ENCODE measurements at regions not wholly inside any gene's neighbourhood (a gene's known extent, or its start where the extent isn't known, plus 50 kb on each side); places are given as distances from the start of the nearest gene placed in this dataset.

DNA sequence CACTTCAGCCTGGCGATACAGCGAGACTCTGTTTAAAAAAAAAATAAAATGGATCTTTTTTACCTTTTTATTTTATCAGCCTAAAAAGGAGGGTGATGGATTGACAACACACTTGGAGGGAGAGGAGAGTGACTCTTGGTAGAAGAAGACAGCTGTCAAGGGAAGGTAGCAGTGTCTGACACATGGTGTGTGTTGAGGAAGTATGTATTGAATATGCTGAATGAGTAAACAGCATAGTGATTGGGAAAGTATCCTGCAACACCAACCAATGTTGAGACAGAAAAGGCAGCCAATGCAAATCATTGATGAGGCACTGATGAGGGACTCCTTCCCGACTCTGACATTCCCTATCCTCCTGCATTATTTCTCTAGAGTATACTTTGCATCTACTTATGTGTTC lies 306.4 kb downstream of the LPIN1 start:
- dilution Hi-C loops (cut with MboI; ENCODE audit: extremely low pct_ligation_motif_present, low sequenced_read_pairs), result no loop called here
- Histone ChIP-seq H3K27me3 (ENCODE audit: control insufficient read depth, extremely low read depth, insufficient read depth, low read length) (peaks cover 7% of the 10 kb centered on the region), H4K20me1 (ENCODE audit: control insufficient read depth, extremely low read depth, insufficient read depth, low read length) (no peaks in the 10 kb centered on the region), H3K9me1 (ENCODE audit: control insufficient read depth, extremely low read depth, insufficient read depth, low read length) (no peaks in the 10 kb centered on the region), H3K4me1 (ENCODE audit: control insufficient read depth, extremely low read depth, insufficient read depth, low read length) (no peaks in the 10 kb centered on the region), H3K9ac (ENCODE audit: control insufficient read depth, extremely low read depth, insufficient read depth, low read length) (no peak overlapping the region), H3K4me2 (ENCODE audit: control insufficient read depth, extremely low read depth, insufficient read depth, low read depth, low read length) (no peak overlapping the region), H3K4me3 (ENCODE audit: control insufficient read depth in 2 of 3, extremely low read depth in 1 of 3, insufficient read depth in 2 of 3, low read depth in 1 of 3, low read length in 3 of 3) (no peak overlapping the region), H3K36me3 (ENCODE audit: control insufficient read depth in 2 of 2, extremely low read depth in 1 of 2, insufficient read depth in 2 of 2, low read length in 2 of 2) (no peaks in the 10 kb centered on the region), H2AFZ (ENCODE audit: control insufficient read depth, low read length) (no peak overlapping the region), H3K9me3 (ENCODE audit: control insufficient read depth, low read depth, low read length) (no peaks in the 10 kb centered on the region), H3K79me2 (ENCODE audit: control insufficient read depth, insufficient read depth, low read length) (no peaks in the 10 kb centered on the region), H3K27ac (ENCODE audit: control insufficient read depth, insufficient read depth, low read length) (no peak overlapping the region)
- FAIRE-seq, result no peak
- DNase-seq (ENCODE audit: low read depth, low spot score), result no peak
- TF ChIP-seq, protein P1, sequence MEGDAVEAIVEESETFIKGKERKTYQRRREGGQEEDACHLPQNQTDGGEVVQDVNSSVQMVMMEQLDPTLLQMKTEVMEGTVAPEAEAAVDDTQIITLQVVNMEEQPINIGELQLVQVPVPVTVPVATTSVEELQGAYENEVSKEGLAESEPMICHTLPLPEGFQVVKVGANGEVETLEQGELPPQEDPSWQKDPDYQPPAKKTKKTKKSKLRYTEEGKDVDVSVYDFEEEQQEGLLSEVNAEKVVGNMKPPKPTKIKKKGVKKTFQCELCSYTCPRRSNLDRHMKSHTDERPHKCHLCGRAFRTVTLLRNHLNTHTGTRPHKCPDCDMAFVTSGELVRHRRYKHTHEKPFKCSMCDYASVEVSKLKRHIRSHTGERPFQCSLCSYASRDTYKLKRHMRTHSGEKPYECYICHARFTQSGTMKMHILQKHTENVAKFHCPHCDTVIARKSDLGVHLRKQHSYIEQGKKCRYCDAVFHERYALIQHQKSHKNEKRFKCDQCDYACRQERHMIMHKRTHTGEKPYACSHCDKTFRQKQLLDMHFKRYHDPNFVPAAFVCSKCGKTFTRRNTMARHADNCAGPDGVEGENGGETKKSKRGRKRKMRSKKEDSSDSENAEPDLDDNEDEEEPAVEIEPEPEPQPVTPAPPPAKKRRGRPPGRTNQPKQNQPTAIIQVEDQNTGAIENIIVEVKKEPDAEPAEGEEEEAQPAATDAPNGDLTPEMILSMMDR (optimal IDR thresholded peaks at IDR 0.05 in 1 of 3, IDR thresholded peaks at IDR 0.05 in 1 of 3, conservative IDR thresholded peaks at IDR 0.05 in 1 of 3; ENCODE audit: extremely low read depth in 1 of 3, insufficient read depth in 2 of 3, low read length in 3 of 3), result no peak
- no peak for TF ChIP-seq EZH2 (IDR thresholded peaks at IDR 0.05; ENCODE audit: low read length)

DNA sequence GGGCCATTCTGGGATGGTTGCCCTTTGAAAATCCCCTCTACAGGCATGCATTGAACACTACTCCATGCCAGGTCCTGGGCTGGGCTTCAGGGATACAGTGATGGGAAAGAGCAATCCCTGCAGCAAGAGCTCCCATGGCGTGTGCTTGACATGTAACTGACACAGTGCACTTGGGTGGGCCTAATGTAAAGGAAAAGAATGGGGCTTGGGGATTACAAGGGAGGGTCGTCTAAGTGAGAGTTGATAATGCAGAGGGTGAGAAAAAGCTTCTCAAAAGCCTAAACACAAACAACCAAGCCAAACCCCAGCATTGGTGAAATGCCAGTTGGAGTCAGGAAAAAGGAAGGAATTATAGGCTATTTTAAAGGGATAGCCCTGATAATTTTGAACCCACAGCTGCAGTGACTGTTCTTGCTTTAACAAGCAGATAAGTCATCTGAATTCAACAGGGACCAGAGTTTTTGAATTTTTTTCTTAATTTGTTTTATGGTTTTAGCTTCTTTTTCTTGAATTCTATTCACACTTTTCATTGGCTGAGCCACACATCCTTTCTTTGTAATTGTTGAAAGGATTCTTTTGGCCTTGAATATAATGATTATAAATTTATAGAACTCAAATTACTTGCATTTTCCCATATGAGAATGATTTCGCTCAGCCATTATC lies 308.7 kb downstream of the LPIN1 start:
- no peaks in the 10 kb centered on the region for H3K9me3 ChIP-seq (ENCODE audit: control insufficient read depth, low read depth, low read length)
- H3K4me1 ChIP-seq (ENCODE audit: control insufficient read depth, extremely low read depth, insufficient read depth, low read length), result no peaks in the 10 kb centered on the region
- no peak overlapping the region for H3K9ac ChIP-seq (ENCODE audit: control insufficient read depth, extremely low read depth, insufficient read depth, low read length)
- no peak overlapping the region for H3K27ac ChIP-seq (ENCODE audit: control insufficient read depth, insufficient read depth, low read length)
- FAIRE-seq (no peak), DNase-seq (ENCODE audit: low read depth, low spot score) (no peak)
- H3K4me2 ChIP-seq (ENCODE audit: control insufficient read depth, extremely low read depth, insufficient read depth, low read depth, low read length), result no peak overlapping the region
- H2AFZ ChIP-seq (ENCODE audit: control insufficient read depth, low read length), result no peak overlapping the region
- H3K9me1 ChIP-seq (ENCODE audit: control insufficient read depth, extremely low read depth, insufficient read depth, low read length), result no peaks in the 10 kb centered on the region
- no peaks in the 10 kb centered on the region for H4K20me1 ChIP-seq (ENCODE audit: control insufficient read depth, extremely low read depth, insufficient read depth, low read length)
- no peak overlapping the region for H3K4me3 ChIP-seq (ENCODE audit: control insufficient read depth in 2 of 3, extremely low read depth in 1 of 3, insufficient read depth in 2 of 3, low read depth in 1 of 3, low read length in 3 of 3)
- H3K27me3 ChIP-seq (ENCODE audit: control insufficient read depth, extremely low read depth, insufficient read depth, low read length), result peaks cover 11% of the 10 kb centered on the region
- no peaks in the 10 kb centered on the region for H3K79me2 ChIP-seq (ENCODE audit: control insufficient read depth, insufficient read depth, low read length)
- TF ChIP-seq EZH2 (IDR thresholded peaks at IDR 0.05; ENCODE audit: low read length), result no peak
- TF ChIP-seq, protein P1 (optimal IDR thresholded peaks at IDR 0.05 in 1 of 3, IDR thresholded peaks at IDR 0.05 in 1 of 3, conservative IDR thresholded peaks at IDR 0.05 in 1 of 3; ENCODE audit: extremely low read depth in 1 of 3, insufficient read depth in 2 of 3, low read length in 3 of 3), result no peak
- dilution Hi-C loops (cut with MboI; ENCODE audit: extremely low pct_ligation_motif_present, low sequenced_read_pairs), result no loop called here
- no peaks in the 10 kb centered on the region for H3K36me3 ChIP-seq (ENCODE audit: control insufficient read depth in 2 of 2, extremely low read depth in 1 of 2, insufficient read depth in 2 of 2, low read length in 2 of 2)
